Spleen (tissue), 7 donors: ENCODE measurements at regions not wholly inside any gene's neighbourhood (a gene's known extent, or its start where the extent isn't known, plus 50 kb on each side); places are given as distances from the start of the nearest gene placed in this dataset.

Source experiments
- CTCF ChIP-seq, 11 experiments: fragments of 200-600 bp in 7 of 11; fragments of 450-650 bp in 4 of 11; sonication (generic) in 4 of 11; IDR thresholded peaks in 8 of 11; conservative IDR thresholded peaks in 3 of 11; 1 replicate in 7 of 11; 2 replicates in 4 of 11; pipeline versions ENCODE4 v1.4.0 to v1.8.0; 2016 to 2021; ENCODE audit warnings: antibody characterized with exemption in 11 of 11, inconsistent platforms in 4 of 11, mild to moderate bottlenecking in 1 of 11
- POLR2A ChIP-seq, 3 donors: fragments of 450-650 bp; IDR thresholded peaks; one replicate each; pipeline ENCODE4 v1.5.1; 2017; ENCODE audit warnings: antibody characterized with exemption in 3 of 3, mild to moderate bottlenecking in 1 of 3
- donor health status: DM: no; HTN: no; CAD: no; lungs with moderate emphysema.
- donor health status: DM: no; HTN: no; CAD: no.
- donor health status: DM: no; HTN: no; CAD: no.

GRCh38 chr2:175844169-175844568, 157.9 kb downstream of the LNPK start:
- TF ChIP-seq CTCF (IDR thresholded peaks at IDR 0.05 in 8 of 11, conservative IDR thresholded peaks at IDR 0.05 in 3 of 11), result no peak
- TF ChIP-seq POLR2A (IDR thresholded peaks at IDR 0.05), result no peak
